ENCODE measurements at regions not wholly inside any gene's neighbourhood (a gene's known extent, or its start where the extent isn't known, plus 50 kb on each side); places are given as distances from the start of the nearest gene placed in this dataset.

DNA sequence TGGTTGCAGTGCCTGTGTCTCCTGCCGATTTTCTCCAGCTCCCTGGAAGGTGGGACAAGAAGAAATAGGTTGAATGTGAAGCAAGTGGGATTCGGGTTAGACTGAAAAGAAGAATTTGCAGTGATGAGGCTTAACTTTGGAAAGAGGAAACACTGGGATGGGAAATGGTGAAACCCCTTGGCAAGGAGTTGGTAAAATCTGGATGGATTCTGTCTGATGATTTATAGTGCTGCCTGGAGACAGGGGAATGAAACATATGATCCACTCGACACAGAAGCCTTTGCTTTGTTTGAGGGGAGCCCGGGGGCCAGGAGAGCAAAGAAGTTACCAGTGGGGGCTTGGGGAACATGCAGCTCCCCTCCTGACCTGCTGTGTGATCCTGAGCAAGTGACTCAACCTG is 67.2 kb downstream of the UBIAD1 start:
- TF ChIP-seq, protein P1, sequence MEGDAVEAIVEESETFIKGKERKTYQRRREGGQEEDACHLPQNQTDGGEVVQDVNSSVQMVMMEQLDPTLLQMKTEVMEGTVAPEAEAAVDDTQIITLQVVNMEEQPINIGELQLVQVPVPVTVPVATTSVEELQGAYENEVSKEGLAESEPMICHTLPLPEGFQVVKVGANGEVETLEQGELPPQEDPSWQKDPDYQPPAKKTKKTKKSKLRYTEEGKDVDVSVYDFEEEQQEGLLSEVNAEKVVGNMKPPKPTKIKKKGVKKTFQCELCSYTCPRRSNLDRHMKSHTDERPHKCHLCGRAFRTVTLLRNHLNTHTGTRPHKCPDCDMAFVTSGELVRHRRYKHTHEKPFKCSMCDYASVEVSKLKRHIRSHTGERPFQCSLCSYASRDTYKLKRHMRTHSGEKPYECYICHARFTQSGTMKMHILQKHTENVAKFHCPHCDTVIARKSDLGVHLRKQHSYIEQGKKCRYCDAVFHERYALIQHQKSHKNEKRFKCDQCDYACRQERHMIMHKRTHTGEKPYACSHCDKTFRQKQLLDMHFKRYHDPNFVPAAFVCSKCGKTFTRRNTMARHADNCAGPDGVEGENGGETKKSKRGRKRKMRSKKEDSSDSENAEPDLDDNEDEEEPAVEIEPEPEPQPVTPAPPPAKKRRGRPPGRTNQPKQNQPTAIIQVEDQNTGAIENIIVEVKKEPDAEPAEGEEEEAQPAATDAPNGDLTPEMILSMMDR (IDR thresholded peaks at IDR 0.05), result no peak
- TF ChIP-seq POLR2A (IDR thresholded peaks at IDR 0.05) (no peak), EP300 (IDR thresholded peaks at IDR 0.05; ENCODE audit: low read depth) (no peak), POLR2AphosphoS5 (IDR thresholded peaks at IDR 0.05) (no peak)

All from transverse colon (tissue), 4 donors.